Naive B cell (primary cell): ENCODE measurements at regions not wholly inside any gene's neighbourhood (a gene's known extent, or its start where the extent isn't known, plus 50 kb on each side); places are given as distances from the start of the nearest gene placed in this dataset.
"Not testable (repeated sequence)": the region's sequence is repeated elsewhere in the genome, so short reads cannot be mapped to it uniquely, and the experiment has no call there.

ENCODE experiments used
- ATAC-seq, 2 donors: fragments of 150-1000 bp; cut with Tn5 transposase; 2 replicates each; pipeline ENCODE4 v1.10.0; 2021; ENCODE audit warnings: low read depth in 2 of 2, mild to moderate bottlenecking in 2 of 2, moderate library complexity in 2 of 2
- DNase-seq: peaks from one replicate; pipeline ENCODE4 v3.0.0; 2022
- H3K27ac Mint-ChIP-seq, 6 donors: one replicate each; pipeline ENCODE4 v1.8.0; 2020 to 2022; ENCODE audit warnings: mild to moderate bottlenecking in 6 of 6, mixed read lengths in 6 of 6, moderate library complexity in 5 of 6, inconsistent platforms in 2 of 6
- H3K27me3 Mint-ChIP-seq, 3 donors: one replicate each; pipeline ENCODE4 v1.8.0; 2021 to 2022; ENCODE audit warnings: mixed read lengths in 3 of 3, mild to moderate bottlenecking in 1 of 3
- H3K36me3 Mint-ChIP-seq, 2 donors: one replicate each; pipeline ENCODE4 v1.8.0; 2020 to 2022; ENCODE audit warnings: mixed read lengths in 2 of 2, inconsistent platforms in 1 of 2, mild to moderate bottlenecking in 1 of 2
- H3K4me1 Mint-ChIP-seq, 3 donors: one replicate each; pipeline ENCODE4 v1.8.0; 2020 to 2022; ENCODE audit warnings: mixed read lengths in 3 of 3, inconsistent platforms in 1 of 3, mild to moderate bottlenecking in 1 of 3, moderate library complexity in 1 of 3
- H3K4me3 Mint-ChIP-seq, 8 donors: one replicate each; pipeline ENCODE4 v1.8.0; 2020 to 2022; ENCODE audit warnings: mild to moderate bottlenecking in 8 of 8, mixed read lengths in 8 of 8, moderate library complexity in 8 of 8, inconsistent platforms in 2 of 8
- H3K9me3 Mint-ChIP-seq, 7 donors: one replicate each; pipeline ENCODE4 v1.8.0; 2020 to 2022; ENCODE audit warnings: mixed read lengths in 7 of 7, mild to moderate bottlenecking in 5 of 7, inconsistent platforms in 2 of 7, moderate library complexity in 1 of 7

- Mint-ChIP-seq H3K36me3 (no peaks in the 10 kb centered on the region), H3K27ac (no peak overlapping the region), H3K4me3 (no peak overlapping the region), H3K9me3 (peaks cover 0 to under 1% (median 0%) of the 10 kb centered on the region in 7 donors), H3K27me3 (peaks cover 0 to 16% (median 10%) of the 10 kb centered on the region in 3 donors), H3K4me1 (peaks cover 0 to 5% (median 0%) of the 10 kb centered on the region in 3 donors)
- ATAC-seq (no peak), DNase-seq (no peak)
Measured at GRCh38 chr18:62458346-62458745, 64.5 kb upstream of the ZCCHC2 start.

- Mint-ChIP-seq H3K4me1 (peaks cover 0 to 5% (median 0%) of the 10 kb centered on the region in 3 donors), H3K27me3 (peaks cover 0 to 8% (median 7%) of the 10 kb centered on the region in 3 donors), H3K9me3 (peaks cover 0 to 4% (median 2%) of the 10 kb centered on the region in 7 donors), H3K27ac (no peak overlapping the region), H3K36me3 (no peaks in the 10 kb centered on the region), H3K4me3 (no peak overlapping the region)
- ATAC-seq (no peak), DNase-seq (no peak)
Measured at GRCh38 chr18:62458868-62459716, 63.7 kb upstream of the ZCCHC2 start.

- ATAC-seq (no peak), DNase-seq (no peak)
- Mint-ChIP-seq H3K36me3 (no peaks in the 10 kb centered on the region), H3K4me3 (no peak overlapping the region), H3K9me3 (peaks cover 0 to 17% (median 8%) of the 10 kb centered on the region in 7 donors), H3K27me3 (peaks cover 0 to 8% (median 0%) of the 10 kb centered on the region in 3 donors), H3K4me1 (peaks cover 0 to 5% (median 0%) of the 10 kb centered on the region in 3 donors), H3K27ac (no peak overlapping the region)
Measured at GRCh38 chr18:62460851-62461300, 61.9 kb upstream of the ZCCHC2 start.

GRCh38 chr18:62461591-62461990 is 61.2 kb upstream of the ZCCHC2 start:
- no peak overlapping the region for H3K27ac Mint-ChIP-seq
- no peak overlapping the region for H3K4me3 Mint-ChIP-seq
- ATAC-seq (no peak), DNase-seq (no peak)
- peaks cover 0 to 8% (median 0%) of the 10 kb centered on the region in 3 donors for H3K27me3 Mint-ChIP-seq
- peaks cover 0 to 17% (median 8%) of the 10 kb centered on the region in 7 donors for H3K9me3 Mint-ChIP-seq
- H3K36me3 Mint-ChIP-seq, result no peaks in the 10 kb centered on the region
- H3K4me1 Mint-ChIP-seq, result peaks cover 0 to 5% (median 0%) of the 10 kb centered on the region in 3 donors

- no peaks in the 10 kb centered on the region for H3K4me1 Mint-ChIP-seq
- DNase-seq, result no peak
- H3K4me3 Mint-ChIP-seq, result no peak overlapping the region
- ATAC-seq, result no peak
- H3K9me3 Mint-ChIP-seq, result peaks cover 6 to 25% (median 18%) of the 10 kb centered on the region in 7 donors
- H3K27ac Mint-ChIP-seq, result no peak overlapping the region
- H3K27me3 Mint-ChIP-seq, result peaks cover 0 to 8% (median 7%) of the 10 kb centered on the region in 3 donors
- H3K36me3 Mint-ChIP-seq, result peaks cover 0 to 10% of the 10 kb centered on the region in 2 donors
Measured at GRCh38 chr18:62464266-62464665, 58.6 kb upstream of the ZCCHC2 start.

- H3K27me3 Mint-ChIP-seq, result peaks cover 7 to 35% (median 26%) of the 10 kb centered on the region in 3 donors
- H3K27ac Mint-ChIP-seq, DNase-seq, H3K4me3 Mint-ChIP-seq, H3K4me1 Mint-ChIP-seq, ATAC-seq: not testable (repeated sequence)
- H3K9me3 Mint-ChIP-seq, result peaks cover 21 to 70% (median 45%) of the 10 kb centered on the region in 7 donors
- H3K36me3 Mint-ChIP-seq, result peaks cover 0 to 37% of the 10 kb centered on the region in 2 donors
Measured at GRCh38 chr18:62469131-62469530, 53.7 kb upstream of the ZCCHC2 start.
